ENCODE measurements at regions not wholly inside any gene's neighbourhood (a gene's known extent, or its start where the extent isn't known, plus 50 kb on each side); places are given as distances from the start of the nearest gene placed in this dataset.

DNA sequence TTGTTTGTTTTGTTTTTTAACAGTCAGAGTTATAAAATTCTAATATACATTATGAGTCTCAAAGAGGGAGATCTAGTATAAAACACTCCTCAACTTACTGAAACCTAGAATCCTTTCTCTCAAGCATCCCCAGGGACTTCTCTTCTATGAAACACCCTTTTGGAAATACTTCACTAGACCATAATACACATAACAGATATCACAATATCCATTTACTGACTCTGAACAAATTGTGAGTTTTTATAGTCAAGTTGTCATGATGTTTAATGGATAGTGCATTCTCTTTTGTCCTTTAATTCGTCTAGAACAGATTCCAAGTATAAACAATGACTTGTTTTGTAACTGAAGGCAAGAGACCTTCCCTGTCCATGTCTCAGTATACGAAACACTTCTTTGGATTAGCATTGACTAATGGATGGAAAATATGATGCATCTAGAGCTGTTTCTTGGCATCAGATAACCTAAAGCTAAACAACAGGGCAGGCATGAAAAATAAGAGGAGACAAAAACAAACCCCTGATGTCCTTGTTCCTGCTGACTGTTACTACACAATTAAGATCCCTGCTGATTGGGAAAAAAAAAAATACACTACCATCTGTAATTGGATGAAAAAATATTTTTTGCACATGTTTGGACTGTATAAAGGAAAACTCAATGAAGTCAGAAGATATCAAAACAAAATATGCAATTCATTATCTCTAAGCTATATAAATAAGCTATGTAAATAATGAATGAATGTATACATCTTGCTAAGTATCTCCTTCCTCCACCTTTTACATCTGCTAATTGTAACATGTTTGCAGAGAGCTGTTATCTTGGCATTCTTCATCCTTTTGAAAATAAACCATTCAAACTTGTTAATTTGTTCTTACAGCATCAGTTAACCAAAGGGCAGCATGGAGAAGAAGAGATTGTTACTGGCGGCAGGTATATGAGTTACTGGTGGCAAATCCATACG is 214.2 kb downstream of the LACC1 start:
- DNase-seq (ENCODE audit: low read depth): no peak

GRCh38 chr13:44096901-44097300 is 217.2 kb downstream of the LACC1 start:
- no peak for DNase-seq (ENCODE audit: low read depth)

DNA sequence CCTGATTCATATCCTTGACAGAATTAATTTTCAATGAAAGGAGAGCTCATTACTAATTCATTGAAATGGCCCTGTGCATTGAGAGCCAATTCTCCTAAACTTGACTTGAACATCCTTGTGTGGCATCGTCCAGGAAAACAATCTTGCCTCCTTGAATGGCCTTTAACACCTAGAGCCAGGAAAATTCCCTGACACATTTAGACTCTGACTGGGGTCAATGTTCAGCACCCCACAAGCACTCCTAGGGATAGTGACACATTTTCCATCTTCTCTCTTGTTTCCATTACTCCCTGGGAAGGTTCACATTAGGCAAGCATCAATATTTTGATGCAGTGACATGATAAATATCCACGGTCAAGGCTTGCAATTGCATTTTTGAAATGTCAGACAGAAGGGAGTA is 218.9 kb downstream of the LACC1 start:
- DNase-seq (ENCODE audit: low read depth): no peak

GRCh38 chr13:44101347-44102083 is 221.8 kb downstream of the LACC1 start:
- no peak for DNase-seq (ENCODE audit: low read depth)

GRCh38 chr13:44103429-44104196 is 223.9 kb downstream of the LACC1 start:
- no peak for DNase-seq (ENCODE audit: low read depth)

DNA sequence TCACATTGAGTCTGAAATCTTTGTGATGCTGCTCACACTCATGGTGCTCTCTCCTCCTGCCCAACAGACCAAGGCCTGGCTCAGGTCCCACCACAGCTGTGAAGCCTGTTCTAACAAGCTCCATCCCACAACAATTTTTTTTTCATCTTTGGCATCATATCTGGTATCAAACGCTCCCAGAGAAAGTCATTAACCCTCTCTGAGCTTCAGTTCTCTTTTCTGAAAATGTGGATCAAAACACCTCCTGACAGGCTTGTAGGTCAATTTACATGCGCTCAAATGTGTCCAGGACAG is 224.4 kb downstream of the LACC1 start:
- no peak for DNase-seq (ENCODE audit: low read depth)

- DNase-seq (ENCODE audit: low read depth): no peak
These were observed 225.3 kb downstream of the LACC1 start for GRCh38 chr13:44104969-44105368.

DNA sequence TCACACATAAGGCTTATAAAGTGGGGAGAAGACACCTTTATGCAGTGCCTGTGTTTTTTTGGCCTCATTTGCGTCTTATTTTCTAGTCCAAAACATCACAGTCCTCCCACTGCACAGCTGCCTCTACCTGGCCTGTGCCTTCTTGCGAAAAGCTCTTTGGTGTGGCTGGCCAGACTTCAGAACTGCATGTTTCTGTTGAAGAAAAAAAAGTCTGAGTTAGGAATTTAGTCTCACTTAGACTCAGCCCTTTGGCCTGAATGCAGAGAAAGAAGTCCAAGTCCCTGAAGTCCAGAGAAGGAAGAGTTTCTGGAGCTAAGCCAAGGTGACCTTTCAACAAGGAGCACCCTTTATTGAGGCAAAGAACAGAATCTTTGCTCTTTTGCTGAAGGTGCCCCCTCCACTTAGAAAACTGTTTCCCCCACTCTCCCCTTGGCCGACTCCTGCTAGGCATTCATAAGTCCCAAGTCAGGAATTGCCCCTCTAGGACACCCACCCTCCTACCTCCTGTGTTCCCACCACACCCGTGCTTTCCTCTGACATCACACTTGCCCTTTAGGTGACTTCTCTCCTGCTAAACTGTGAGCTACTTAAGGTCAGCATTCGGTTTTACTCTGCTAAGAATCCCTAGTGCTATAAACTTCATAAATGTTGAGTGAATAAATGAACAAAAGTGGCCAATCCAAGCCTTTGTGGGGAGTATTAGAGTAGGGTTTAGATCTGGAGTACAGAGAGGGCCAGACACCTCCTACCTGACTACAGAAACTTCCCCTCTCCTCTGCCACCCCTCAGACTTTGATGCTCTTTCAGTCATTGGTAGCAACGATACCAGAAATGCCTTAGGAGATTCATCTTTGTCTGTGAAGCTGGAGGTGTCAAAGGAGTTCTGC is 226.8 kb downstream of the LACC1 start:
- DNase-seq (ENCODE audit: low read depth): no peak

DNA sequence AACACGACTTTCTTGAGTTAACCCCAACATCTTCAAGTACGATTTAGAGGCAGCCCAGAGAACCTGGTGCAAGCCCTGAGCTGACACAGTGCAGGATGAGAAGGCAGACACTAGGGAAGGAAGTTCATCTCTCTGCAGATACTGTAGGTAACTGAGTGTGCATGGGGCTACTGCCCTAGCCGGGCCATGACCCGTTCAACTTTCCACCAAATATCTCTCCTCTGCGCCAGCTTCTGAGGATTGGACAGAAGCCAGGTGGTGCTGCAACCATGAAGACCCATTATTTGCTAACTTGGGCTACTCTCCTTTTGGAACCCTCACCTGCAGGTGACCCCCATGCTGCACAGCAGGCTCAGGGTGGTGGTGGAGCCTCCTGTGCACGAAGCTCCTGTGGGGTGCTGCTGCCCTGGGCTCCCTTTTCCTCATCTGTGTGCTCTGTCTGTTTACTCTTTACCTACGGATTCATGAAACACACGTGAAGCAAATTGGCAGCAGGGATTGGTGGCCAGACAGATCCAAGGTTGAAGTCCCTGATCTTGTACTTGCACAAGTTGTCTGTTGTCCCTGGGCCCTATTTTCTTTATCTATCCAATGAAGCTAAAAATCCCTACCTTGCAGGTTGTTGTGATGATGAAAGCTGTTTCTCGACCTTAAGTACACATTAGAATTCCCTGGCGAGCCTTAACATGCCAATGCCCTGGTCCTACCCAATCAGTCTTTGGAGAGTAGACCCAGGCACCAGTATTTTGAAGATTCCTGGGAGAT is 227.8 kb downstream of the LACC1 start:
- DNase-seq (ENCODE audit: low read depth): no peak

- no peak for DNase-seq (ENCODE audit: low read depth)
These were observed 228.7 kb downstream of the LACC1 start for GRCh38 chr13:44108331-44108858.

GRCh38 chr13:44110091-44110621 is 230.5 kb downstream of the LACC1 start:
- no peak for DNase-seq (ENCODE audit: low read depth)

GRCh38 chr13:44111701-44112100 is 232.0 kb downstream of the LACC1 start:
- DNase-seq (ENCODE audit: low read depth): no peak

GRCh38 chr13:44112700-44113329 is 233.1 kb downstream of the LACC1 start:
- no peak for DNase-seq (ENCODE audit: low read depth)

DNA sequence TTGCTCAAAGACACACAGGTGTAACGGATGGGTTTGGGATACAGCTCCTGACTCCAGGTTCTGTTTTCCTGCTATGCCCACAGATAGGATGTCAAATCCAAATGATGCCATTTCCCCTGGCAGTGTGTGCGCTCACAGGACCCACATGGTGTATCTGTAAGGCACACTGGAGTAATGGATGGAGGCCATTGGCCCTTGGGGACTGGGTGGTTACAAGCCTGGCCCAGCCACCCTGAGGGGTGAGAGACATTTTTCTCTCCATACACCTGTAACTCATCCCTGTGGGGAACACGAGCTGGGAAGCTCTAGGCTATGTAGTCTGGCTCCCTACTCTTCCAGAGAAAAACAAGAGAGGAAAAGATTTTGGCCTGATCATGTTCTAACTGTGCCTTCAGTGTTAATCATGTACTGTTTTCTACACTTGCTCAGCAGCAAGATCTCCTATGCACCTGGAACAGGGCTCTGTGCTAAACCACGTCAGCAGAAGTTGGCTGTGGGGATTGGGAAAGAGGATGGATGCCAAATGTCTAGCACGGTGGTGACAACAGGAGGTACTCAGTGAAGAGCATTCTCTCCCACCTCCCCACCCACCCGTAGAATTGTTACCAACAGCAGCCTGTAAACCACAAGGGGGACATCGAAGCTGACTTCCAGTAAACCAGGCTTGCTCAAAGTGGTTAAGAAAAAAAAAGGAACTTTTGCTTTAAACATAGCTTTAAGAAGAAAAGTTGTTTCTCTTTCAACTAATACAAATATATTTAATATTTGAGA is 237.0 kb downstream of the LACC1 start:
- DNase-seq (ENCODE audit: low read depth): no peak

- peak; percentile 13 for DNase-seq (ENCODE audit: low read depth)
These were observed 237.6 kb downstream of the LACC1 start for GRCh38 chr13:44117351-44117750.

- DNase-seq (ENCODE audit: low read depth): no peak
These were observed 238.1 kb downstream of the LACC1 start for GRCh38 chr13:44117816-44118215.

DNA sequence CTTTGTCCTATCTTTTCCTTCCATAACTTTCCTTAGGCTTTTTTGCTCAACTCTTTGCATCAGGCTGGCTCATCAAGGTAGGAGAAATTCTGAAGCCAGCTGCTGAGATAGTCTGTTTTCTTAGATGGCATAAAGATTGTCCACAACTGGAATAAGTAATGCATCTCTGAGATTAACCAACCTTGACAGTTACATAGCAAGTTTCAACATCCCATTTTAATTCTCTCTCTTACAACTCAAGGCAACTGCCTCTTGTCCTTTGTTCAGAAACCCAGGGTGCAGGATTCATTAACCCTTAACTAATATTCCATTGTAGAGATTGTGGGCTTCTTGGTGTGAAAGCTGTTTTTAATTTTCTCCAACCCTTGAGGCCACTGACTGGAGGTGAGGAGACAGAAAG is 239.2 kb downstream of the LACC1 start:
- no peak for DNase-seq (ENCODE audit: low read depth)

DNA sequence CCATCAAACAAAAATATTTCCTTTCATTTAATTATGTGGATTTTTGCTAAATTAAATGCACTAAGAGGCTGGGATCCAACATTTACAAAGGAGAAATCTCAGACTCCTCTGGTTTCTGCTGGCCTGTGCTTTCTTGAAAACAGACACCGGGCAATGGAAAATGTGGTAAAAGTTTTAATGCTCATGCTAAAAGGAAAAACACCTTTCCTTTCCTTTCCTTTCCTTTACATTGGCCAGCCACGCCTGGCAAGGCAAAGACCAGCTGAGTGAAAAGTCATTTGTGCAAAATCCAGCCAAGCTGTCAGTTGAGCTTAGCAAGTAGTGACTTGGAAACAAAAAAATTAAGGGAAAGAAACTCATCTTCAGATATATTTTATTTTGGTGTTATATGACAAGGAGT is 240.3 kb downstream of the LACC1 start:
- no peak for DNase-seq (ENCODE audit: low read depth)

Data from Daoy (cell line).